ENCODE measurements at regions not wholly inside any gene's neighbourhood (a gene's known extent, or its start where the extent isn't known, plus 50 kb on each side); places are given as distances from the start of the nearest gene placed in this dataset.
"Not testable (repeated sequence)": the region's sequence is repeated elsewhere in the genome, so short reads cannot be mapped to it uniquely, and the experiment has no call there.

GRCh38 chr17:71617767-71618166, 503.1 kb upstream of the SOX9 start:
- FAIRE-seq, result not testable (repeated sequence)

GRCh38 chr17:71625330-71625729, 495.5 kb upstream of the SOX9 start:
- no peak for FAIRE-seq

- FAIRE-seq, result no peak
Measured at GRCh38 chr17:71628306-71628705, 492.5 kb upstream of the SOX9 start.

GRCh38 chr17:71631483-71631882, 489.3 kb upstream of the SOX9 start:
- no peak for FAIRE-seq

- FAIRE-seq, result no peak
Measured at GRCh38 chr17:71632328-71632727, 488.5 kb upstream of the SOX9 start.

- no peak for FAIRE-seq
Measured at GRCh38 chr17:71633391-71633849, 487.4 kb upstream of the SOX9 start.

- no peak for FAIRE-seq
Measured at GRCh38 chr17:71634376-71634775, 486.4 kb upstream of the SOX9 start.

GRCh38 chr17:71635187-71635586, 485.6 kb upstream of the SOX9 start:
- no peak for FAIRE-seq

- no peak for FAIRE-seq
Measured at GRCh38 chr17:71636644-71637043, 484.2 kb upstream of the SOX9 start.

- FAIRE-seq, result no peak
Measured at GRCh38 chr17:71638668-71639067, 482.2 kb upstream of the SOX9 start.

- FAIRE-seq, result no peak
Measured at GRCh38 chr17:71639865-71640264, 481.0 kb upstream of the SOX9 start.

- FAIRE-seq, result not testable (repeated sequence)
Measured at GRCh38 chr17:71646890-71647289, 473.9 kb upstream of the SOX9 start.

- not testable (repeated sequence) for FAIRE-seq
Measured at GRCh38 chr17:71648342-71648741, 472.5 kb upstream of the SOX9 start.

GRCh38 chr17:71649941-71650350, 470.9 kb upstream of the SOX9 start:
- FAIRE-seq, result no peak

- FAIRE-seq, result no peak
Measured at GRCh38 chr17:71655542-71655941, 465.3 kb upstream of the SOX9 start.

- no peak for FAIRE-seq
Measured at GRCh38 chr17:71656964-71657858, 463.6 kb upstream of the SOX9 start.

- FAIRE-seq, result no peak
Measured at GRCh38 chr17:71658996-71659395, 461.8 kb upstream of the SOX9 start.

- no peak for FAIRE-seq
Measured at GRCh38 chr17:71664861-71665260, 456.0 kb upstream of the SOX9 start.

- FAIRE-seq, result no peak
Measured at GRCh38 chr17:71666047-71666446, 454.8 kb upstream of the SOX9 start.

- no peak for FAIRE-seq
Measured at GRCh38 chr17:71667661-71668060, 453.2 kb upstream of the SOX9 start.

GRCh38 chr17:71668807-71669206, 452.0 kb upstream of the SOX9 start:
- FAIRE-seq, result no peak

GRCh38 chr17:71677439-71677838, 443.4 kb upstream of the SOX9 start:
- no peak for FAIRE-seq

- no peak for FAIRE-seq
Measured at GRCh38 chr17:71679832-71680231, 441.0 kb upstream of the SOX9 start.

GRCh38 chr17:71681427-71682173, 439.2 kb upstream of the SOX9 start:
- FAIRE-seq, result no peak
